Heart left ventricle (tissue), 16 donors: ENCODE measurements at regions not wholly inside any gene's neighbourhood (a gene's known extent, or its start where the extent isn't known, plus 50 kb on each side); places are given as distances from the start of the nearest gene placed in this dataset.

ENCODE experiments used
- ATAC-seq, 4 donors: fragments of 200-7000 bp; cut with Tn5 transposase; one replicate each; pipeline ENCODE4 v1.9.1; 2020 to 2022; ENCODE audit warnings: moderate library complexity in 4 of 4, mild to moderate bottlenecking in 3 of 4, moderate number of reproducible peaks in 1 of 4
- DNase-seq, 5 donors: peaks; one replicate each; pipeline ENCODE4 v3.0.0-alpha.2; 2020
- H3K27ac ChIP-seq, 12 donors: fragments of 200-600 bp; sonication (generic) in 4 of 12; one replicate each; pipeline versions ENCODE4 v1.5.0 to v1.8.0; 2016 to 2022; ENCODE audit warnings: mild to moderate bottlenecking in 2 of 12
- H3K27me3 ChIP-seq, 9 donors: fragments of 200-600 bp; sonication (generic) in 2 of 9; one replicate each; pipeline versions ENCODE4 v1.5.1 to v1.8.0; 2016 to 2022; ENCODE audit warnings: mild to moderate bottlenecking in 3 of 9
- H3K36me3 ChIP-seq, 9 donors: fragments of 200-600 bp; sonication (generic) in 2 of 9; one replicate each; pipeline versions ENCODE4 v1.5.0 to v1.8.0; 2018 to 2022; ENCODE audit warnings: mild to moderate bottlenecking in 2 of 9
- H3K4me1 ChIP-seq, 12 donors: fragments of 200-600 bp; sonication (generic) in 4 of 12; one replicate each; pipeline versions ENCODE4 v1.5.0 to v1.8.0; 2016 to 2022; ENCODE audit warnings: mild to moderate bottlenecking in 3 of 12
- H3K4me3 ChIP-seq, 12 donors: fragments of 200-600 bp; sonication (generic) in 4 of 12; one replicate each; pipeline versions ENCODE4 v1.5.0 to v1.8.0; 2017 to 2022; ENCODE audit warnings: mild to moderate bottlenecking in 9 of 12, moderate library complexity in 4 of 12
- H3K9me3 ChIP-seq, 12 donors: fragments of 200-600 bp; sonication (generic) in 4 of 12; one replicate each; pipeline versions ENCODE4 v1.5.0 to v1.8.0; 2016 to 2022; ENCODE audit warnings: mild to moderate bottlenecking in 1 of 12
- POLR2A ChIP-seq, 2 donors: fragments of 450-650 bp; IDR thresholded peaks; one replicate each; pipeline ENCODE4 v1.6.1; 2017; ENCODE audit warnings: antibody characterized with exemption in 2 of 2, mild to moderate bottlenecking in 2 of 2, moderate library complexity in 2 of 2
- WGBS, 4 donors: extraction: QIAGEN DNeasy Blood & Tissue Kit in 2 of 4; methylation state at CpG; one replicate each; pipeline versions ENCODE4 v1.1.5 to v1.1.7; 2013 to 2018; 5-methylcytosine and 5-hydroxymethylcytosine counted together
- intact Hi-C, 10 donors: fragments of 100-400 bp; cut with DNase I; formaldehyde crosslinking; loops; one replicate each; pipeline versions ENCODE4 v1.11.1 to v1.14.2; 2022
- TF ChIP-seq, protein P1 (sequence below), 12 donors: fragments of 200-600 bp; sonication (generic) in 4 of 12; IDR thresholded peaks; one replicate each; pipeline versions ENCODE4 v1.5.0 to v1.8.0; 2018 to 2022; ENCODE audit warnings: antibody characterized with exemption in 12 of 12, mild to moderate bottlenecking in 5 of 12
- donor health status: ischemic (EF 13 %, LVEDD 7.1; RV severe dilation, severe dysfunction).
- donor health status: healthy with polysubstance abuse.
- donor health status: DM: no; HTN: yes; CAD: no.
- donor health status: DM: no; HTN: no; CAD: no.
- donor health status: ischemic (EF 25% LVEDD 6.9; RV normal size, moderate dysfunction).
- donor health status: ischemic (EF 25% LVEDD 5.7; RV mildly dilated, moderate dysfunction).
- donor health status: healthy.
- donor health status: DM: yes; HTN: yes; CAD: no.
- donor health status: ischemic (EF 35%, LVEDD 5.7; RV mildly dilated, moderate dysfunction).
- donor health status: nonischemic (EF 11% LVEDD 7.7; RV severe dilation, severe dysfunction).
- donor health status: DM: yes; HTN: yes; CAD: no.
- donor health status: PGD.
- donor health status: ischemic (EF 29% LVEDD 5.4; RV normal size, mild dysfunction).
- donor health status: nonischemic (EF 23%, LVEDD 6.1; RV moderate dilation, normal function).

DNA sequence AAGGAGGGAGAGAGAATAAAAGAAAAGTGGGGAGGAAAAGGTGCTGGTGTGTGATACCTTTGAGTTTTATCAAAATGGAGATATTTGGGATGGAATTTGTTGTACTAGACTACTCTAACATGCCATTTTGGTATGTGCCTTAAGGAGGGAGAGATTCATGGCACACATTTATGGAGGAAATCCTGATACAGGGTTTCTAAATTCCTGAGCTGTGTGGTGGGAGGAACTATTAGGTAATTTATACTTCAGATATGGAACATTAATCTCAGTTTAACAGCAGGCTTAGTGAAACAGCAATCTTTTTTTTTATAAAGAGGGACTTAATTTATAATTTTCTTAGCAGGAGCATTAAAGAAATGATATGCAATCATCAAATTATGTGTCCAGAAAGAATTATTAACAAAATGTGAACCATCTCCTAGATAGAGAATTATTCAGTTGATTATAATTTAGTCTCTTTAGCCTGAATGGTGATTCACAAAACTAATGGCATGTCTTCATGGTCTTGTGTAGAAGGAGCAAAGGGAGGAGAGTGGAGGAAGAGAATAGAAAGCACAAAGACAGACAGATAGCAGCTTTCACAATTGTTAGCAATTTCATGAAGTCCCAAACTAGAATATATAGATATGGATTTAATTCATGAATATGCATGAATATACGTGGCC lies 301.6 kb downstream of the HLX start:
- TF ChIP-seq, protein P1, sequence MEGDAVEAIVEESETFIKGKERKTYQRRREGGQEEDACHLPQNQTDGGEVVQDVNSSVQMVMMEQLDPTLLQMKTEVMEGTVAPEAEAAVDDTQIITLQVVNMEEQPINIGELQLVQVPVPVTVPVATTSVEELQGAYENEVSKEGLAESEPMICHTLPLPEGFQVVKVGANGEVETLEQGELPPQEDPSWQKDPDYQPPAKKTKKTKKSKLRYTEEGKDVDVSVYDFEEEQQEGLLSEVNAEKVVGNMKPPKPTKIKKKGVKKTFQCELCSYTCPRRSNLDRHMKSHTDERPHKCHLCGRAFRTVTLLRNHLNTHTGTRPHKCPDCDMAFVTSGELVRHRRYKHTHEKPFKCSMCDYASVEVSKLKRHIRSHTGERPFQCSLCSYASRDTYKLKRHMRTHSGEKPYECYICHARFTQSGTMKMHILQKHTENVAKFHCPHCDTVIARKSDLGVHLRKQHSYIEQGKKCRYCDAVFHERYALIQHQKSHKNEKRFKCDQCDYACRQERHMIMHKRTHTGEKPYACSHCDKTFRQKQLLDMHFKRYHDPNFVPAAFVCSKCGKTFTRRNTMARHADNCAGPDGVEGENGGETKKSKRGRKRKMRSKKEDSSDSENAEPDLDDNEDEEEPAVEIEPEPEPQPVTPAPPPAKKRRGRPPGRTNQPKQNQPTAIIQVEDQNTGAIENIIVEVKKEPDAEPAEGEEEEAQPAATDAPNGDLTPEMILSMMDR (IDR thresholded peaks at IDR 0.05): no peak
- no peak for TF ChIP-seq POLR2A (IDR thresholded peaks at IDR 0.05)
- Histone ChIP-seq H3K36me3 (no peaks in the 10 kb centered on the region), H3K27me3 (no peaks in the 10 kb centered on the region), H3K9me3 (no peaks in the 10 kb centered on the region), H3K4me3 (no peak overlapping the region), H3K27ac (no peak overlapping the region), H3K4me1 (no peaks in the 10 kb centered on the region)
- intact Hi-C loops: no loop called here
- ATAC-seq (no peak), DNase-seq (no peak)
- 88 to 98% (median 94%) methylated on average over 1 of the region's 1 CpG for WGBS, 4 donors

DNA sequence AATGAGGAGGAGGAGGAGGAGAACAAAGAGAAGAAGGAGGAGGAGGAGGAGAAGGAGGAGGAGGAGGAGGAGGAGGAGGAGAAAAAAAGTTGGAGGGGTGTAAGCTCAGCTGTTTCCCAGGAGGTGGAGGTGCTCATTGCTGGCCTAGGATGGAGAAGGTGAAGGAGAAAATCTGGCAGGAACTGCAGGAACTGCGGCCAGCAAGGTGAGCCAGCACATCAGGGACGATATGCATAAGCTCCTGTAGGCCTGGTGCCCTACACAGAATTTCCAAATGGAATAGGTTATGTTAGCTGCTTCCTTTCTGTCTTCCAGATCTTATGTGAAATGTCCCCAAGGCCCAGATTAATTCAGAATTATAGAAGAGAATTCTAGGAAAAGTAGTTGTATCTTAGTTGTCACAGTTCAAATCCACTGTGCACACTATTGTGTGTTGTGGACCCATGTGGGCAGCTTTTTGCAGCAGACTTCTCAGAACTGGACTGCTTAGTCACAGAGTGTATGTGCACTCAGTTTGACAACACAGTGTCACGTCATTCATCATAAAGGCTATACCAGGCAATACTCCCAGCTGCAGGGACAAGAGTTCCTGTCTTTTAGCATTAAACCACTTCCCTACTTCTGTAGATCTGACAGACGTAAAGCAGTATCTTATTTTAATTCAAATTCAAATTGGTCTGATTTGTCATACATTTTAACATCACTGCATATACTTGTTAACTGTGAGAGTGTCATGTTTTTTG lies 303.7 kb downstream of the HLX start:
- H3K4me3 ChIP-seq: no peak overlapping the region
- WGBS, 4 donors: 84 to 95% (median 87%) methylated on average over 4 of the region's 4 CpGs
- DNase-seq (no peak), ATAC-seq (no peak)
- no peak for TF ChIP-seq POLR2A (IDR thresholded peaks at IDR 0.05)
- TF ChIP-seq, protein P1 (IDR thresholded peaks at IDR 0.05): no peak
- intact Hi-C loops: no loop called here
- H3K27ac ChIP-seq: no peak overlapping the region
- no peaks in the 10 kb centered on the region for H3K9me3 ChIP-seq
- no peaks in the 10 kb centered on the region for H3K36me3 ChIP-seq
- no peaks in the 10 kb centered on the region for H3K27me3 ChIP-seq
- no peaks in the 10 kb centered on the region for H3K4me1 ChIP-seq

DNA sequence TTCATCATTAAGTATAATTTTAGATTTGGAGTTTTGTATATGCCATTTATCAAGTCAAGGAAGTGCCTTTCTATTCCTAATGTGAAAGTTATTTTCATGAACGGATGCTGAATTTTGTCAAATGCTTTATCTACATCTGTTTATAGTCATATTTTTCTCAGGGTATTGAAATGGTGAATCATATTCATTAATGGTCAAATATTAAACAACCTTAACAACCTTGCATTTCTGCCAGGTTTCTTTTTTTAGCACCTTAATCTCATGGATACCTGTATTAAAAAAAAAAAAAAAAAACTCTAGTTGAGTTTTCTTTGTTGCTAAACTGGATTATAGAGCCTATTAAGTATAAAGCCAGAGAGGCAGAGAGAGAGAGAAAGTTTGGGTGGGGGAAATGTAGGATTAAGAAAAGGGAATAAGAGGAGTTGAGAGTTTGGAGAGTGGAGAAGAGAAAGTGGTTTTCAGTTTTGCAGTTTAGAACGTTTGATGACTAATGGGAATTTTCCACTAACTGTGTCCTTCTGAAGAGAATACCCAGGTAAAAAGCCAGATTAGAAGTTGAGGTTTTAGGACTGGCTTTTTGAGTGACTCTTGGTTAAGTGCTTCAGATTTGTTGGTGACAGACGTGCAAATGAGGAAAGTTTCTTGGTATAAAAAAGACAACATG lies 305.0 kb downstream of the HLX start:
- H3K4me3 ChIP-seq: no peak overlapping the region
- no peak overlapping the region for H3K27ac ChIP-seq
- no peak for TF ChIP-seq POLR2A (IDR thresholded peaks at IDR 0.05)
- TF ChIP-seq, protein P1 (IDR thresholded peaks at IDR 0.05): no peak
- no peaks in the 10 kb centered on the region for H3K9me3 ChIP-seq
- DNase-seq: no peak
- no peak for ATAC-seq
- intact Hi-C loops: no loop called here
- WGBS, 4 donors: 68 to 79% (median 73%) methylated on average over 3 of the region's 3 CpGs
- no peaks in the 10 kb centered on the region for H3K36me3 ChIP-seq
- no peaks in the 10 kb centered on the region for H3K4me1 ChIP-seq
- H3K27me3 ChIP-seq: no peaks in the 10 kb centered on the region

DNA sequence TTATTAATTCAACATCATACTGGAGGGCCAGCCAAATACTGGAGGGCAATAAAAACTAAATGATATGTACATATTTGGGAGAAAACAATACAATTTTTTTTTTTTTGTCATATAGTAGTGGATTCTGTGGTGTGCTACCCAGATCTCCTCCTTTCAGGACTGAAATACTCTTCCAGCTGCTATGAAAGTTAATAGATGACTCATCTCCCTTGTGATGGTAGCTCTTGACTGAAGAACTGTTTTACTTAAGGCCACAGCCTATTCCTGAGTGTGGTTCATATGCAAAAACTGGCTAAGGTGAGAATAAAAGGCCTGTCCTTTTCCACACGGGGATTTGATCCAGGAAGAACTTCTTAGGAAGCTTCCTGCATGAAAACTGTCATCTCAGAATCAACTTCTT lies 307.9 kb downstream of the HLX start:
- no peak for ATAC-seq
- 63 to 85% (median 70%) methylated on average over 1 of the region's 1 CpG for WGBS, 4 donors
- TF ChIP-seq POLR2A (IDR thresholded peaks at IDR 0.05): no peak
- TF ChIP-seq, protein P1 (IDR thresholded peaks at IDR 0.05): no peak
- Histone ChIP-seq H3K9me3 (no peaks in the 10 kb centered on the region), H3K36me3 (no peaks in the 10 kb centered on the region), H3K4me1 (no peaks in the 10 kb centered on the region), H3K4me3 (no peak overlapping the region), H3K27ac (no peak overlapping the region), H3K27me3 (no peaks in the 10 kb centered on the region)
- intact Hi-C loops: no loop called here
- DNase-seq: no peak
